ENCODE measurements at regions not wholly inside any gene's neighbourhood (a gene's known extent, or its start where the extent isn't known, plus 50 kb on each side); places are given as distances from the start of the nearest gene placed in this dataset.
A peak's percentile ranks its signal among the peaks of the same experiment; 100 is the strongest.

DNA sequence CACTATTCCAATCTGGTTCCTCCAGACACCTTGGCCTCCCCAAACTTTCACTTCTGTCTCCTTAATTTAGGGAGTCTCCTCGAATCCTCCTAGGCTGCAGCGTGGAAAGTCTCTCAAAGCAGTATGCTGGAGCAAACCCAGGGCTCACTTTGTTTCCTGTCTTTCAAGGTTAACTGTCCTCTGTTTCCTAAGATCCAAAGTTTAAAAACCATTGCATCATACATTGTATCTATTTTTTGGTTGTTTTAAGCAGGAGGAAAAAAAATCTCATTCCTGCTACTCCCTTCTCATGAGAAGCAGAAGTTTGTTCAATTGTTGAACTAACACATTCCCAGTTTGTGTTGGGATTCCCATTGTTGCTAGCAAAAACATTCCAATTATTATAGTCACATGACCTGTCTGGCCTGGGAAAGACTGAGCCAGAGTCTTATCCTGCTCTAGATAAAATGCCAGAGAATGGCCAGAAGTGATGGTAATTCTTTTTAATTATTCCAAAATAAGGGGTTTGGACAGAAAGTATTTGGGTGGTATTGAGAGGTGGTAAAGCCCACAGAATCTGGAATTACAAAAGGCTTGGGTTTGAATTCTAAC is 67.3 kb downstream of the HSPB8 start:
- no peak for DNase-seq (ENCODE audit: low spot score)

DNA sequence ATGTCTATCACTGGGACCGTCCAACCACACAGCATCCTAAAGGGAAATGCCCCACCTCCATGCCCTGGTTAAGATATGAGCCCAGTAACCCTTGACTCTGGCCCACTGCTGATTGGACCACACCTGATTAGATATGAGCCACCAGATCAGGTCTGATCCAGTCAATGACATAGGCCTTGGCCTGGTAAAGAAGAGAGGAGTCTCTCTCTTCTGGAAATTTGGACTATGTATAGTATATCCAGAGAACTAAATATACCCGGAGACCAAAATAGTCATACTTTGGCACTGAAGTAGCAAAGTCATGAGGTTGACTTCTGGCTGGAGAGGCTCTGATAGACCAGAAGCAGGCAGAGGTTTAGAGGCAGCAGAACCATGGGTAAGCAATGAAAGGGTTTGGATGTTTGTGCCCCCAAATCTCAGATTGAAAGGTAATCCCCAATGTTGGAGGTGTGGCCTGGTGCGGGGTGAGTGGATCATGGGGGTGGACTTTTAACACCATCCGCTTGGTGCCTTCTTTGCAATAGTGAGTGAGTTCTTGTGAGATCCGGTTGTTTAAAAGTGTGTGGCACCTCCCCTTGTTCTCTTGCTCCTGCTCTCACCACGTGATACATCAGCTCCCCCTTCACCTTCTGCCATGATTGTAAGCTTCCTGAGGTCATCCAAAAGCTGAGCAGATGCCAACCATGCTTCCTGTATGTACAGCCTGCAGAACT is 68.4 kb downstream of the HSPB8 start:
- DNase-seq (ENCODE audit: low spot score): no peak

DNA sequence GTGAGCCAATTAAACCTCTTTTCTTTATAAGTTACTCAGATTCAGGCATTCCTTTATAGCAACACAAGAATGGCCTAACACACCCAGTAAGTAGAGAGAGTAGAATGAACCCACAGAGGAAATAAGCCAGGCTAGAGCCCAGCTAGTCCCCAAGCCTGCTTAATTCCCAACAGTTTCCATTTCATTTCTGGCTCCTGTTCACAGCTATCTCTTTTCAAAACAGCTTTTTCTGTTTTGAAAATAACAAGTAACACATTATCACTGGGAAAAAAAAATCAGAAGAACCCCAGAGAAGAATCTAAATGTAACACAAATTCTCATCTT is 69.0 kb downstream of the HSPB8 start:
- no peak for DNase-seq (ENCODE audit: low spot score)

DNA sequence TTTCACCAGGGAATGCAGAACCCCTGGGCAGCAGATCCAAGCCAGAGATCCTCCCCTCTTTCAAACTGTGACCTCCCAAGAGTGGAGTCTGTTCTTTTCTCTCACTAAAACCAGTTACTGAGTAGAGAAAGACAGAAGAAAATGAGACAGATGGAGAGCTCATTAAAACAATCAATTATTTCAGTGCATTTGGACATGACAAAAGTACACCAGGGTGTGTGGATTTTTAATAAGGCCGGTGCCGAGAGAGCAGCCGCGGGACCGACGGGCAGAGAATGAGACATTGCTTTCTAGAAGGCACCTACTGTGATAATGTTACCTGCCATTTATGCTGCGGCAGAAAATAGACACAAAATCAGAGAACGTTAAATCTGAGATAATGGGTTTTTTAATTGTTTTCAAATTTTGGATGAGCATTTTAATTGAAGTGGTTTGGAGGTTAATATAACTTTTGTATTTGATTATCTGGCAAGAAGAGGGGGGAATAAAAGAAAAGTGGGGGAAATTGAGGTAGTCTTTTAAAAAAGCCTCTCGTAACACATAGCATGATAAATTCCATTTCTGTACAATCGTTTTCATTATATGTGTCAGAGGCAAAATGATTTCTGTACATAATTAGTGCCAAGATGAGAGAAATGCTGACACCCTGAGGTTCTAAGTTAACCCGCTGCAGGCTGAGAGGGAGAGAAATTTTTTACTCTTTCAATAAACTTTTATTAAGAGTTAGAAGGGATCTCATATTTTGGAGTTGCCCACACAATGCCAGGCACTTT is 70.8 kb downstream of the HSPB8 start:
- peak; percentile 1 for DNase-seq (ENCODE audit: low spot score)

DNA sequence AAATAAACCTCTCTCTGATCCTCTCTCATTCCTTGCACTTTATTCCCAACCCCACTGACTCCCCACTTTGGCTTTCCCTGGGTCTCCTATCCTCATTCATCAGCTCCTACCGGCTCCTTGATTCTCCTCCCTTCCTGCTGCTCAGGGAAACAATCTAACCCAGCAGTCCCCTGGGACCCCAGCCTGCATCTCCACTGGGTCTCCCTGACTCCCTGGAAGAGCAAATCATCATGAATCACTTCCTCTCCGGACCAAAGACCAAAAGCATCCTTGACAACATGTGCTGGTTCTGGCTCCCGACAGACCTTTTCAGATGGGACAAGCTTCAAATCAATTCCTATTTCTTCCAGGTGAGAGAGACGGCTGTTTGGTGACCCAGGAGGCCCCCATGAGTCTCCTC is 76.6 kb downstream of the HSPB8 start:
- no peak for DNase-seq (ENCODE audit: low spot score)

DNA sequence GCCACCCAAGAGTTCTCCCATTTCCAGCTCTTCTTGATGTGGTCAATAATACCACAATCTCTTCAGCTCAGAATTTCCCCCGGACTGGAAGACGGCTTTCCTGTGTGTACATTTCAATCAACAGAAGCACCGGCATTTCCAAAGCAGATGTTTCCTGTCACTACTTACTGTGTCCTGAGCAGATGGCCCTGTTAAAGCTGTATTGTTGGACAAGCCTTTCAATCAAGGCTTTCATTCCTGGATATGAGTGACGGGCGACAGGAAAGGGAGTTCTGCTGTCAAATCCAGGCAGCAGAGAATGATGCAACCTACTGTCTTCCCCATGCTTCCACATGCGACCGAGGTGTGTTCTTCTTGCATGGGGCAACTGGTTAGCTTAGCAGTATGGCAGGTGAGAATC is 76.4 kb upstream of the CCDC60 start:
- no peak for DNase-seq (ENCODE audit: low spot score)

DNA sequence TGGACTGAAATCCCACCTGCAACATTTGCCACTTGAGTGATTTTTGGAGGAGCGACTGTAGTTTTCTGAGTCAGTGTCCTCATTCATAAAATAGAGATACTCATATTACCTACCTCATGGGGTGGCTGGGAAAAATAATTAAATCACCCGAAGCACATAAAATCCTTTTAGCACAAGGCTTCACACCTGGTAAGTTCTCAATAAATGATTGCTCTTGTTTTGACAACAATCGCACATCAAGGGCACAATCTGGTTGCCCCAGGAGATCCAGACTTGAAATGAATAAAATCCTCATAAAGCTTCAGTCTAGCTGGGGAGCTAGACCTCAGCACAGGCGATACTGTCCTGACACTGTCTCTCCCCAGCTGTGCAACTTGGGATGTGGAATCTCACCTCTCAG is 76.0 kb upstream of the CCDC60 start:
- no peak for DNase-seq (ENCODE audit: low spot score)

DNA sequence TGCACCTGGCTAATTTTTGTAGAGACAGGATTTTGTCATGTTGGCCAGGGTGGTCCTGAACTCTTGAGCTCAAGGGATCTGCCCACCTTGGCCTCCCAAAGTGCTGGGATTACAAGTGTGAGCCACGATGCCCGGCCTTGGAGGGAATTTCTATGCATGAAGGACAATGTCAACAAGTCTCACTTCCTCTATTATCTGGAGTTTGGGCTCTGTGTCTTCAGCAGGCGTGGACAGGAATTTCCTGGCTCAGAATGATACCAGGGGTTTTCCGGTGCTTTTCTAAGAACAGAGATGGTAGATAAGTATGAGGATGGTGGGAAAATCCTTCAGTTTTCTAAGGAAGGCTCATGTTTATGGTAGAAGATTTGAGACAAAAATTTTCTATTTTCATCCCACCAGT is 75.0 kb upstream of the CCDC60 start:
- no peak for DNase-seq (ENCODE audit: low spot score)

DNA sequence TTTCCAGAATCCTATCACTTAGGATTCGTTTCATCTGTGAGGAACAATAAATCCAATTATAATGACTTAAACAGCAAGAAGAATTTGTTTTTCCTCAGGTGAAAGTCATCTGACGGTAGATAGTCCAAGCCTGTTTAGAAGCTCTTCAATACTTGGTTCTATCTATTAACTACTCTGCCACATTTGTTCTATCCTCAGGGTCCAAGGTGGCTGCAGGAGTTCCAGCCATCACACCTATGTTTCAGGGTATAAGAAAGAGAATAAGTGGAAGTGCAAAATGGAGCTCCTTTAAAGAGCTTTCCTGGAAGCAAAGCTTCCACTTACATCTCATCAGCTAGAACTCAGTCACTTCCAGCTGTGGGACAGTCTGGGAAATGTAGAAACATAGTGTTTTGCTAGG is 72.1 kb upstream of the CCDC60 start:
- no peak for DNase-seq (ENCODE audit: low spot score)

DNA sequence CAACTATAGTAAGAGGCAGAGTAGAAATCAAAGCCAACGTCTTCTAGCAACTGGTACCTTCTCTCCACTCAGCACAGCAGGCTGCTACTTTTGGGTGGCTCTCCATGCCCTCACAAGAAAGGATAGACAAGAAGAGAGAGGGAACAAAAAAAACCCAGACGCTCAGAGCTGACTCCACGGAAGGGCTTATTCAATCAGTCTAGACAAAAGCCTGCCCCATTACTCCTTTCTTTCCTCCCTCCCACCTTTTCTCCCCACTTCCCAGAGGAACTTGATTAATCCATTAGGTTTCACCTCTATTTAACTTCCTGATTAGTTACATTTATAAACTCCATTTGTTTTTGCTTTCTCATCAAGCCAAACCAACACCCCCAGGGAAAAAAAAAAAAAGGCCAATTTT is 71.1 kb upstream of the CCDC60 start:
- no peak for DNase-seq (ENCODE audit: low spot score)

DNA sequence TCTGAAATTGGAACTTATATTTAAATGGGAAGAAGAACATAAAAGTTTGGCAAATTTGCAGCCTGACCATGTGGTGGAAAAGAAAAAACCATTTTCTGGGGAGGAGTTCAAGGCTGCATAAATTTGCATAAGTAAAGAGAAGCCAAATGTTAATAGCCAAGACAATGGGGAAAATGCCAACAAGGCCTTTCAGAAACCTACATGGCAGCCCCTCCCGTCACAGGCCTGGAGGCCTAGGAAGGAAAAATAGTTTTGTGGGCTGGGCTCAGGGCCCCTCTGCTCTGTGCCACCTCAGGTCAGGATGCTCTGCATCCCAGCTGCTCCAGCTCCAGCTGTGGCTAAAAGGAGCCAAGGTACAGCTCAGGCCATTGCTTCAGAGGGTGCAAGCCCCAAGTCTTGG is 67.6 kb upstream of the CCDC60 start:
- DNase-seq (ENCODE audit: low spot score): no peak

DNA sequence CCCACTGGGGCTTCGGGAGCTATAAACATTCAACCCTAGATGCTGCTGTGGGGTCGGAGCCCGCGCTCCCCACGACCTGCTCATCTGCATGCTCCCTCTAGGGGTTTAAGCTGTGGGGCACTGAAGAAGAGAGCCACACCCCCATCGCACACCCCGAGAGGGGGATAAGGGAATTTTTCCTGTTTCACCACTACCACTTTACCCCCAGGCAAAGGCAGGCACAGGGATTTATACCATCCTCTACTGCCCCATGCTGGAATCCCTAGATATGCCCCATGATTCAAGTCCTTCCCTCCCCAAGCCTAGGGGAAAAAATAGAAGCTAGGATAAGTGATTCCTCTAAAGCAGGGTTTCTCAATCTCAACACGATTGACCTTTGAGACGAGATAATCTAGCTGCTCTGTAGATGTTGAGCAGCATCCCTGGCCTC is 59.9 kb upstream of the CCDC60 start:
- no peak for DNase-seq (ENCODE audit: low spot score)

DNA sequence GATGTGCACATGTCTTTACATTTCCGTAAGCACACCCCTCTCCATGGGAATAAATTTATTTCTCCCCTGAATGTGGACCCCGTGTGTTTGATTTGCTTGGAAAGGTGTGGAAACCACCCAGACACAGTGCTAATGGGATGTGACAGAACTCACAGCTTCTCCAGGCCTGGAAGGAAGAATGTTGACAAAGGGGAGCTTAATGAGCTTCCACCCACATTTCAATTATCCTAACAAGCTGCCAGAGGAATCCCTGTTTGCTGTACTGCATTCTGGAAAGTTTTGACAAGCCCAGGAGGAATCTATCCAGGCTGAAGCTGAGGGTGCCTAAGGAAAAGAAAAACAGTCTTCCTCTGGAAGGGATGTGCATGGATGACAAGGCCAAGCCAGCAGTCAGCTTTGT is 51.2 kb upstream of the CCDC60 start:
- DNase-seq (ENCODE audit: low spot score): no peak
